Central memory CD8-positive, alpha-beta T cell (primary cell): ENCODE measurements at regions not wholly inside any gene's neighbourhood (a gene's known extent, or its start where the extent isn't known, plus 50 kb on each side); places are given as distances from the start of the nearest gene placed in this dataset.
A peak's percentile ranks its signal among the peaks of the same experiment; 100 is the strongest.

Experiments
- ATAC-seq: fragments of 150-1000 bp; cut with Tn5 transposase; replicated peaks from 2 replicates; pipeline ENCODE4 v1.10.0; 2022; ENCODE audit warnings: mild to moderate bottlenecking, moderate FRiP score, moderate number of reproducible peaks; ENCODE audit not compliant: poor library complexity, severe bottlenecking; ENCODE audit errors: extremely low read depth
- DNase-seq, 2 donors: peaks; one replicate each; pipeline ENCODE4 v3.0.0; 2021; ENCODE audit warnings: low spot score in 2 of 2
- H3K27ac Mint-ChIP-seq: one replicate; pipeline ENCODE4 v1.8.0; 2022; ENCODE audit warnings: low read depth, mild to moderate bottlenecking, moderate library complexity, mixed read lengths
- H3K27me3 Mint-ChIP-seq: one replicate; pipeline ENCODE4 v1.8.0; 2022; ENCODE audit warnings: mixed read lengths
- H3K36me3 Mint-ChIP-seq: one replicate; pipeline ENCODE4 v1.8.0; 2022; ENCODE audit warnings: mild to moderate bottlenecking, moderate library complexity, mixed read lengths; ENCODE audit not compliant: insufficient read depth
- H3K4me1 Mint-ChIP-seq: one replicate; pipeline ENCODE4 v1.8.0; 2022; ENCODE audit warnings: mixed read lengths
- H3K4me3 Mint-ChIP-seq: one replicate; pipeline ENCODE4 v1.8.0; 2022; ENCODE audit warnings: mild to moderate bottlenecking, moderate library complexity, mixed read lengths
- H3K9me3 Mint-ChIP-seq: one replicate; pipeline ENCODE4 v1.8.0; 2022; ENCODE audit warnings: mixed read lengths

DNA sequence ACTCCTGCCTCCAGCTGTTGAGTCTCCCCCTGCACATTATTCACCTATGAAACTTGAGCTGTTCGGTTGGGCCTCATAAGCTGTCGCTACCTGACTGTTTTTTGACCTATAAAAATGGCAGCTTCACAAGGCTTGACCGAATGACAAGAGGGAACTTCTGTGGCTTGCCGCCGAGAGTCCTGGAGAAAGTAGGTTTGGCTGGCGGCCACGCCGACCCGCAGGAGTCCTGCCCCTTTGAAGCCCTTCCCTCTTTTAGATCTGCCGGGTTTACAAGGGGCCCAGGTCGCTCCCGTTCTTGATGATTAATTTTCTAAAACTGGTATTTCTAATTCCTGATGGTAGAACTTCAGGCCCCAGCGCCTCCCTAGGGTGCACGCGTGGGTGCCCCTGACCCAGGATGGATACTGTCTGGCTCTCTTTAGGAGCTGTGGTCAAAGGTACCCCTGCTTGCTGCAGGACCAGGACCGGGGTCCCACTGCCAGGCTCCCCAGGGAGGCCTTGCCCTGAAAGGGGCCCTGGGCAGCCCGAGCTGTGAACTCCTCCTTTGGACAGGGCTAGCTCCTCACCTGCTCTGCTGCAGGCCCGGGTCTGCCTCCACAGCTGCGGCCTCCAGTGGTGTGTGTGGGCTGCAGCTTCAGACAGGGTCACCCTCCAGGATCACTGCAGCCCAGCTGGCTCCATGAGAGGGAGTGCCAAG is 171.8 kb downstream of the CTTN start:
- peaks cover 62% of the 10 kb centered on the region for H3K27me3 Mint-ChIP-seq

DNA sequence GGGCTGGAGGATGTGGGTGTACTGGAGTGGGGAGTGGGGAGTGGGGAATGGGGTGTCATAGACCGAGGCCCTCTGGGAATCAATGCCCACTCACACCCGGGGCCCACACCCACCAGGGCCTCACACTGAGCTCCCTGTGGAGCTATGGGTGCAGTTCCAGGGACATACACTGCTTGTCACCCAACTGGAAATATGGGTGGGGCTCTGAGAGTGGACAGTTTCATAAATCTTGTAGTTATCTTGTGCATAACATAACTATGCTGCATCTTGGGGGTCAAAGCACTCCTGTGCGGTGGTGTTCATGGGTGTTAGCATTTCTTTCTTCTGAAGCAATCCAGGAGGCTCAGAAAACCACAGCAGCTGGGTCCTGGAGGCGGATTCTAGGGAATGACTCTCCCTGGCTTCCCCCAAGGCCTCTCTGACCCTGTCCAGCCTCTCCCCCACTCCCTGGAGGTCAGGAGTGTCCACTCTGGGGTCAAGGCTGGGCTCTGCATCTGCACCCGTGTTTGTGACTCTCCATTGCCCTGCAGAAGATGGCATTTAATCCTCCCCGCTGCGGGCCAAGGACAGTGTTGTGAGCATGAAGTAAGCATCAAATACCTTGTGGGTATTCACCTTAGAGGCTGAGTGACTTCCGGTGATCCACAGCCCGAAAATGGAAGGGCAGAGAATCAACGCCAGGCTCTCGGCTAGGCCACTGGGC is 172.5 kb downstream of the CTTN start:
- no peaks in the 10 kb centered on the region for H3K9me3 Mint-ChIP-seq
- no peaks in the 10 kb centered on the region for H3K4me1 Mint-ChIP-seq
- H3K27me3 Mint-ChIP-seq = peaks cover 55% of the 10 kb centered on the region
- no peak for DNase-seq
- no peak for ATAC-seq
- no peak overlapping the region for H3K27ac Mint-ChIP-seq
- H3K4me3 Mint-ChIP-seq = no peak overlapping the region
- no peaks in the 10 kb centered on the region for H3K36me3 Mint-ChIP-seq

More for the DNA sequence above, 171.8 kb downstream of the CTTN start:
- no peaks in the 10 kb centered on the region for H3K9me3 Mint-ChIP-seq
- no peak overlapping the region for H3K27ac Mint-ChIP-seq
- ATAC-seq (no peak), DNase-seq (no peak)
- H3K4me1 Mint-ChIP-seq = no peaks in the 10 kb centered on the region
- H3K36me3 Mint-ChIP-seq = no peaks in the 10 kb centered on the region
- H3K4me3 Mint-ChIP-seq = no peak overlapping the region

GRCh38 chr11:70572974-70573260 is 174.6 kb downstream of the CTTN start:
- no peaks in the 10 kb centered on the region for H3K4me1 Mint-ChIP-seq
- no peaks in the 10 kb centered on the region for H3K36me3 Mint-ChIP-seq
- peaks cover 34% of the 10 kb centered on the region for H3K27me3 Mint-ChIP-seq
- H3K9me3 Mint-ChIP-seq = no peaks in the 10 kb centered on the region
- ATAC-seq (no peak), DNase-seq (no peak)
- H3K27ac Mint-ChIP-seq = no peak overlapping the region
- H3K4me3 Mint-ChIP-seq = no peak overlapping the region

- Mint-ChIP-seq H3K9me3 (no peaks in the 10 kb centered on the region), H3K36me3 (no peaks in the 10 kb centered on the region), H3K27me3 (peaks cover 31% of the 10 kb centered on the region), H3K27ac (no peak overlapping the region), H3K4me3 (no peak overlapping the region), H3K4me1 (no peaks in the 10 kb centered on the region)
- DNase-seq (no peak), ATAC-seq (no peak)
Measured at GRCh38 chr11:70573701-70574151, 175.4 kb downstream of the CTTN start.

DNA sequence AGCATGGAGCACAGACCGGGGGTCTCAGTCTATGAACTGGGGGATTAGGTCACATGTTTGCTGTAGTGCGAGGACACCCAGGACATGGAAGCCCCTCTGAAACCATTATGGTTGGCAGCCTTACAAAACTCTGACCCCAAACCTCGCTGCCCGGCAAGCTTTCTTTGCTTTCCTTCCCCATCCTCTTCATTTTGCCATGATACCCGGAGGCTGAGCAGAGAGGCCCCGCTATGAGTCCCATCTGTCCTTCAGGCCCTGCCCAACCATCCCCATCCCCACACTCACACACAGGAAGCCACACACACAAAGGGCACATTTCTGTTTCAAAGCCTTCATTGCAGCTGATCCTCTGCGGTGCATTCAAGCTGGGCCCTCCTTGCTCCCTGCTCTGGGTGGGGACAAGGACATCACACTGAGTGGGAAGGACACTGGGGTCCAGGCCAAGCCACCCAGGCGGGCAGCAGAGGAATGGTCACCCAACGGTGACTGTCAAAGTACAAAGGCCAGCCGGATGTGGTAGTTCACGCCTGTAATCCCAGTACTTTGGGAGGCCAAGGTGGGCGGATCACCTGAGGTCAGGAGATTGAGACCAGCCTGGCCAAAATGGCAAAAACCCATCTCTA is 176.5 kb downstream of the CTTN start:
- DNase-seq (no peak), ATAC-seq (no peak)
- no peaks in the 10 kb centered on the region for H3K36me3 Mint-ChIP-seq
- H3K27ac Mint-ChIP-seq = no peak overlapping the region
- H3K27me3 Mint-ChIP-seq = peaks cover 20% of the 10 kb centered on the region
- peak overlapping the region; percentile 21 for H3K4me3 Mint-ChIP-seq
- no peaks in the 10 kb centered on the region for H3K9me3 Mint-ChIP-seq
- no peaks in the 10 kb centered on the region for H3K4me1 Mint-ChIP-seq

- Mint-ChIP-seq H3K9me3 (no peaks in the 10 kb centered on the region), H3K36me3 (no peaks in the 10 kb centered on the region), H3K27ac (no peak overlapping the region), H3K4me1 (no peaks in the 10 kb centered on the region), H3K27me3 (peaks cover 17% of the 10 kb centered on the region), H3K4me3 (no peak overlapping the region)
- DNase-seq = no peak
- ATAC-seq = no peak
Measured at GRCh38 chr11:70575396-70576060, 177.2 kb downstream of the CTTN start.

GRCh38 chr11:70577258-70577603 is 178.9 kb downstream of the CTTN start:
- H3K27me3 Mint-ChIP-seq = peaks cover 11% of the 10 kb centered on the region
- H3K4me3 Mint-ChIP-seq = no peak overlapping the region

DNA sequence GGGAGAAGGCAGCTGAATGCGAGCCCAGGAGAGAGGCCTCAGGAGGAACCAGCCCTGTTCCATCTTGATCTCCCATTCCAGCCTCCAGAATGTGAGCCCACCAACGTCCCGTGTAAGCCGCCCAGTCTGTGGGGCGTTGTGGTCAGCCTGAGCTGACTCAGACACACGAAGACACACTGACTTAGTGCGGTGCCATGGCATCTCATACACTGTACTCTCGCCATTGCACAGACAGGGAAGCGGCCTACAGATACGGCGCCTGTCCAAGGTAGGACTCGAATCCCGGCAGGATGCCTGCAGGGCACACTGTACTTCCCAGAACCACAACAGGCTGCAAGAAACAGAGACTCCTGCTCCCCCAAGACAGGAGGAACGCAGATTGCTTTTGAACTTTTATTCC is 179.6 kb downstream of the CTTN start:
- H3K9me3 Mint-ChIP-seq = no peaks in the 10 kb centered on the region
- H3K4me1 Mint-ChIP-seq = no peaks in the 10 kb centered on the region
- peaks cover 11% of the 10 kb centered on the region for H3K27me3 Mint-ChIP-seq
- no peak overlapping the region for H3K27ac Mint-ChIP-seq
- H3K4me3 Mint-ChIP-seq = no peak overlapping the region
- ATAC-seq = no peak
- no peaks in the 10 kb centered on the region for H3K36me3 Mint-ChIP-seq
- DNase-seq = no peak

More at GRCh38 chr11:70577258-70577603, 178.9 kb downstream of the CTTN start:
- Mint-ChIP-seq H3K4me1 (no peaks in the 10 kb centered on the region), H3K9me3 (no peaks in the 10 kb centered on the region), H3K36me3 (no peaks in the 10 kb centered on the region), H3K27ac (no peak overlapping the region)
- ATAC-seq = no peak
- no peak for DNase-seq

- DNase-seq (no peak), ATAC-seq (no peak)
- no peaks in the 10 kb centered on the region for H3K4me1 Mint-ChIP-seq
- H3K27me3 Mint-ChIP-seq = peaks cover 11% of the 10 kb centered on the region
- H3K9me3 Mint-ChIP-seq = no peaks in the 10 kb centered on the region
- no peak overlapping the region for H3K4me3 Mint-ChIP-seq
- H3K27ac Mint-ChIP-seq = no peak overlapping the region
- no peaks in the 10 kb centered on the region for H3K36me3 Mint-ChIP-seq
Measured at GRCh38 chr11:70578371-70578770, 180.0 kb downstream of the CTTN start.

DNA sequence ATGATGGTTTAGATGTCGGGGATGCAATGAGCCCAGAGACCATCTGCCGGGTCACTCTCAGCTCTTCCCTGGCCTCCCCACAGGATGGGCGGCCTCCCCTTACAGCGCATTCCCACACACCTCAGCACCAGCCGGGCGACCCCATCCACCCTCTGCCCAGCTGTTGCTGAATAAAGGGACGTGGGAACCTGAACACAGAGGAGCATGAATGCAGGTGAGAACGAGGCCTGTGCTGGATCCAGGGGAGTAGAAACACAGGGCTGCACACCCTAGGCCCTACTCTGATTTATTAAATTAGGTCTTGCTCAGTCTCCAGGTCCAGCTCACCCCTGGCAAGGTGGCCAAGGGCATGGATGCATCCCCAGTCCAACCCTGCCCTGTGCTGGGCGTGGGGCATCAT is 180.5 kb downstream of the CTTN start:
- H3K27ac Mint-ChIP-seq = no peak overlapping the region
- DNase-seq (no peak), ATAC-seq (no peak)
- no peaks in the 10 kb centered on the region for H3K9me3 Mint-ChIP-seq
- no peaks in the 10 kb centered on the region for H3K36me3 Mint-ChIP-seq
- H3K4me3 Mint-ChIP-seq = no peak overlapping the region
- H3K4me1 Mint-ChIP-seq = no peaks in the 10 kb centered on the region
- peaks cover 13% of the 10 kb centered on the region for H3K27me3 Mint-ChIP-seq

DNA sequence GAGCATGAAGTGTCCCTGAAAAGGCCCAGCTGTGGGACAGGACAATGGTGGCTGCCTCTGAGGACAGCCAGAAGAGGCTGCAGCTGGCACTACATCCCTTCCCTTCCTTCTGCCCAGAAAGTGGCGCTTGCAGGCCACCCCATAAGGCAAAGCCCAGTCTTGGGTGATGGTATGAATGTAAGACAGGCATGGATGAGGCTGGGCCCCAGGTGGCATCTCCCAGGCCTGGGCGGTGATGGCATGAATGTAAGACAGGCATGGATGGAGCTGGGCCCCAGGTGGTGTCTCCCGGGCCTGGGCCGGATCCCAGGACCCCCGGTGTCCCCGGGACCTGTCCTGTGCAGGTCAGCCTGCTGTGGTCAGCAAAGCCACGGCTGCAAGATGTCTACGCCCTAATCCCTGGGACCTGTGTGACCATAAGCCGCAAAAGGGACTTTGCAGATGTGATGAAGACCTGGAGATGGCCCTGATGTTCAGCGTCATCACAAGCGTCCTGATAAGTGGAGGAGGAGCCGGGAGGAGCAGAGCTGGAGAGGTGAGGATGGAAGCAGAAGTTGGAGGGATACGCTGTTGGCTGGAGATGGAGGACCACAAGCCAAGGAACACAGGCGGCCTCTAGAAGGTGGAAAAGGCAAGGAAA is 181.1 kb downstream of the CTTN start:
- H3K9me3 Mint-ChIP-seq = no peaks in the 10 kb centered on the region
- H3K4me3 Mint-ChIP-seq = no peak overlapping the region
- no peak overlapping the region for H3K27ac Mint-ChIP-seq
- H3K27me3 Mint-ChIP-seq = peaks cover 13% of the 10 kb centered on the region
- no peaks in the 10 kb centered on the region for H3K36me3 Mint-ChIP-seq
- no peaks in the 10 kb centered on the region for H3K4me1 Mint-ChIP-seq
- ATAC-seq (no peak), DNase-seq (no peak)

- peaks cover 17% of the 10 kb centered on the region for H3K27me3 Mint-ChIP-seq
- no peak overlapping the region for H3K4me3 Mint-ChIP-seq
- ATAC-seq = no peak
Measured at GRCh38 chr11:70580036-70580805, 181.9 kb downstream of the CTTN start.

More at GRCh38 chr11:70580036-70580805, 181.9 kb downstream of the CTTN start:
- H3K4me1 Mint-ChIP-seq = no peaks in the 10 kb centered on the region
- no peak overlapping the region for H3K27ac Mint-ChIP-seq
- H3K36me3 Mint-ChIP-seq = no peaks in the 10 kb centered on the region
- DNase-seq = no peak
- no peaks in the 10 kb centered on the region for H3K9me3 Mint-ChIP-seq
